CD14-positive monocyte (primary cell): ENCODE measurements at regions not wholly inside any gene's neighbourhood (a gene's known extent, or its start where the extent isn't known, plus 50 kb on each side); places are given as distances from the start of the nearest gene placed in this dataset.
"Not testable (repeated sequence)": the region's sequence is repeated elsewhere in the genome, so short reads cannot be mapped to it uniquely, and the experiment has no call there.

ENCODE experiments used
- DNase-seq, 3 donors: peaks; one replicate each; pipeline ENCODE4 v3.0.0-alpha.2; 2011 to 2022
- H2AFZ ChIP-seq: 2 replicates; pipeline ENCODE4 v1.6.0; 2012; ENCODE audit warnings: mild to moderate bottlenecking, low read depth, low read length, inconsistent platforms; ENCODE audit not compliant: insufficient read depth, poor library complexity, severe bottlenecking
- H3K27ac ChIP-seq, 2 donors: 1 replicate in 1 of 2; 2 replicates in 1 of 2; pipeline ENCODE4 v1.5.1; 2012 to 2013; ENCODE audit warnings: low read length in 2 of 2, control low read depth in 1 of 2, inconsistent platforms in 1 of 2, low read depth in 1 of 2, mild to moderate bottlenecking in 1 of 2
- H3K27me3 ChIP-seq, 2 donors: one replicate each; pipeline versions ENCODE4 v1.6.0 to v1.6.1; 2011 to 2013; ENCODE audit warnings: low read length in 2 of 2; ENCODE audit not compliant: control insufficient read depth in 2 of 2, insufficient read depth in 2 of 2
- H3K36me3 ChIP-seq, 2 donors: replicated peaks in 1 of 2; 1 replicate in 1 of 2; 2 replicates in 1 of 2; pipeline versions ENCODE4 v1.5.1 to v1.6.1; 2012 to 2013; ENCODE audit warnings: low read length in 2 of 2, control low read depth in 1 of 2, inconsistent platforms in 1 of 2, mild to moderate bottlenecking in 1 of 2; ENCODE audit not compliant: insufficient read depth in 2 of 2, control insufficient read depth in 1 of 2
- H3K4me1 ChIP-seq, 2 donors: 1 replicate in 1 of 2; 2 replicates in 1 of 2; pipeline versions ENCODE4 v1.5.1 to v1.6.1; 2012 to 2013; ENCODE audit warnings: low read length in 2 of 2, control low read depth in 1 of 2, inconsistent platforms in 1 of 2, mild to moderate bottlenecking in 1 of 2, moderate library complexity in 1 of 2; ENCODE audit not compliant: insufficient read depth in 2 of 2, control insufficient read depth in 1 of 2
- H3K4me2 ChIP-seq: replicated peaks from 2 replicates; pipeline ENCODE3; 2012; ENCODE audit warnings: low read length, moderate library complexity, mild to moderate bottlenecking; ENCODE audit not compliant: poor library complexity, severe bottlenecking; ENCODE audit errors: extremely low read depth
- H3K4me3 ChIP-seq, 3 experiments: fragments of 200-600 bp in 1 of 3; sonication (generic) in 1 of 3; replicated peaks in 1 of 3; 1 replicate in 2 of 3; 2 replicates in 1 of 3; pipeline ENCODE4 v1.5.1; 2011 to 2013; ENCODE audit warnings: low read length in 3 of 3, mild to moderate bottlenecking in 3 of 3, control low read depth in 2 of 3, low read depth in 2 of 3, inconsistent platforms in 1 of 3, moderate library complexity in 1 of 3
- H3K79me2 ChIP-seq: 2 replicates; pipeline ENCODE4 v1.6.0; 2012; ENCODE audit warnings: mild to moderate bottlenecking, control low read depth, inconsistent platforms, low read length, moderate library complexity; ENCODE audit not compliant: insufficient read depth
- H3K9ac ChIP-seq: 2 replicates; pipeline ENCODE4 v1.6.0; 2017; ENCODE audit warnings: low read length, mild to moderate bottlenecking; ENCODE audit not compliant: insufficient read depth, poor library complexity, severe bottlenecking
- H3K9me3 ChIP-seq, 2 donors: replicated peaks in 1 of 2; 1 replicate in 1 of 2; 2 replicates in 1 of 2; pipeline versions ENCODE4 v1.5.1 to v1.6.1; 2012 to 2013; ENCODE audit warnings: low read length in 2 of 2, control low read depth in 1 of 2; ENCODE audit not compliant: control insufficient read depth in 1 of 2, insufficient read depth in 1 of 2
- H4K20me1 ChIP-seq: 2 replicates; pipeline ENCODE4 v1.6.0; 2012; ENCODE audit warnings: mild to moderate bottlenecking, low read length, control low read depth, moderate library complexity; ENCODE audit not compliant: insufficient read depth
- H3K27ac Mint-ChIP-seq, 7 donors: one replicate each; pipeline ENCODE4 v1.8.0; 2020; ENCODE audit warnings: mild to moderate bottlenecking in 7 of 7, mixed read lengths in 7 of 7, moderate library complexity in 6 of 7, inconsistent platforms in 2 of 7
- H3K27me3 Mint-ChIP-seq, 3 donors: one replicate each; pipeline ENCODE4 v1.8.0; 2021 to 2022; ENCODE audit warnings: low read depth in 3 of 3, mild to moderate bottlenecking in 3 of 3, mixed read lengths in 3 of 3, moderate library complexity in 3 of 3, inconsistent platforms in 1 of 3
- H3K36me3 Mint-ChIP-seq, 2 donors: one replicate each; pipeline ENCODE4 v1.8.0; 2020; ENCODE audit warnings: mixed read lengths in 2 of 2, inconsistent platforms in 1 of 2, mild to moderate bottlenecking in 1 of 2
- H3K4me1 Mint-ChIP-seq: one replicate; pipeline ENCODE4 v1.8.0; 2020; ENCODE audit warnings: mild to moderate bottlenecking, mixed read lengths
- H3K4me3 Mint-ChIP-seq, 2 donors: one replicate each; pipeline ENCODE4 v1.8.0; 2020; ENCODE audit warnings: mild to moderate bottlenecking in 2 of 2, mixed read lengths in 2 of 2, moderate library complexity in 1 of 2
- H3K9me3 Mint-ChIP-seq, 7 donors: one replicate each; pipeline ENCODE4 v1.8.0; 2020 to 2022; ENCODE audit warnings: mixed read lengths in 7 of 7, mild to moderate bottlenecking in 6 of 7, moderate library complexity in 6 of 7, inconsistent platforms in 2 of 7
- WGBS: methylation state at CpG from one replicate; pipeline ENCODE4 v1.1.5; 2013; ENCODE audit warnings: missing lambda C conversion rate; ENCODE audit not compliant: insufficient coverage; 5-methylcytosine and 5-hydroxymethylcytosine counted together
- intact Hi-C, 2 donors: fragments of 100-400 bp; cut with micrococcal nuclease; formaldehyde crosslinking; loops; one replicate each; pipeline versions ENCODE4 v1.15.0 to v1.15.1; 2023
- TF ChIP-seq, protein P1 (sequence below): fragments of 200-600 bp; IDR thresholded peaks from one replicate; pipeline ENCODE4 v1.8.0; 2022; ENCODE audit warnings: antibody characterized with exemption, mild to moderate bottlenecking

- H3K27me3 Mint-ChIP-seq: no peaks in the 10 kb centered on the region
- H3K36me3 ChIP-seq: no peaks in the 10 kb centered on the region
- H3K36me3 Mint-ChIP-seq: no peaks in the 10 kb centered on the region
- no peaks in the 10 kb centered on the region for H3K4me1 Mint-ChIP-seq
- H3K9me3 ChIP-seq: no peaks in the 10 kb centered on the region
- H3K79me2 ChIP-seq: no peaks in the 10 kb centered on the region
- H3K9me3 Mint-ChIP-seq: peaks cover 0 to 3% (median 0%) of the 10 kb centered on the region in 7 donors
- TF ChIP-seq, protein P1, sequence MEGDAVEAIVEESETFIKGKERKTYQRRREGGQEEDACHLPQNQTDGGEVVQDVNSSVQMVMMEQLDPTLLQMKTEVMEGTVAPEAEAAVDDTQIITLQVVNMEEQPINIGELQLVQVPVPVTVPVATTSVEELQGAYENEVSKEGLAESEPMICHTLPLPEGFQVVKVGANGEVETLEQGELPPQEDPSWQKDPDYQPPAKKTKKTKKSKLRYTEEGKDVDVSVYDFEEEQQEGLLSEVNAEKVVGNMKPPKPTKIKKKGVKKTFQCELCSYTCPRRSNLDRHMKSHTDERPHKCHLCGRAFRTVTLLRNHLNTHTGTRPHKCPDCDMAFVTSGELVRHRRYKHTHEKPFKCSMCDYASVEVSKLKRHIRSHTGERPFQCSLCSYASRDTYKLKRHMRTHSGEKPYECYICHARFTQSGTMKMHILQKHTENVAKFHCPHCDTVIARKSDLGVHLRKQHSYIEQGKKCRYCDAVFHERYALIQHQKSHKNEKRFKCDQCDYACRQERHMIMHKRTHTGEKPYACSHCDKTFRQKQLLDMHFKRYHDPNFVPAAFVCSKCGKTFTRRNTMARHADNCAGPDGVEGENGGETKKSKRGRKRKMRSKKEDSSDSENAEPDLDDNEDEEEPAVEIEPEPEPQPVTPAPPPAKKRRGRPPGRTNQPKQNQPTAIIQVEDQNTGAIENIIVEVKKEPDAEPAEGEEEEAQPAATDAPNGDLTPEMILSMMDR: no peak
- intact Hi-C loops: no loop called here
- no peak overlapping the region for H3K9ac ChIP-seq
- H3K4me2 ChIP-seq: no peak overlapping the region
- no peak overlapping the region for H3K27ac ChIP-seq
- H3K27ac Mint-ChIP-seq: no peak overlapping the region
- H4K20me1 ChIP-seq: no peaks in the 10 kb centered on the region
- no CpG with 5 or more reads among the region's 6 CpGs for WGBS
- no peak overlapping the region for H2AFZ ChIP-seq
- H3K4me1 ChIP-seq: no peaks in the 10 kb centered on the region
- no peak overlapping the region for H3K4me3 Mint-ChIP-seq
- H3K4me3 ChIP-seq: no peak overlapping the region
- DNase-seq: no peak
- no peaks in the 10 kb centered on the region for H3K27me3 ChIP-seq
Measured at GRCh38 chr2:183967756-183968155, 630.6 kb upstream of the ZNF804A start.

DNA sequence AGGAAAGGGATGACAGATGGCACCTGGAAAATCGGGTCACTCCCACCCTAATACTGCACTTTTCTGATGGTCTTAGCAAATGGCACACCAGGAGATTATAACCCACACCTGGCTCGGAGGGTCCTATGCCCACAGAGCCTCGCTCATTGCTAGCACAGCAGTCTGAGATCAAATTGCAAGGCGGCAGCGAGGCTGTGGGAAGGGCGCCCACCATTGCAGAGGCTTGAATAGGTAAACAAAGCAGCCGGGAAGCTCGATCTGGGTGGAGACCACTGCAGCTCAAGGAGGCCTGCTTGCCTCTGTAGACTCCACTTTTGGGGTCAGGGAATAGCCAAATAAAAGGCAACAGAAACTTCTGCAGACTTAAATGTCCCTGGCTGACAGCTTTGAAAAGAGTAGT is 622.7 kb upstream of the ZNF804A start:
- H3K27me3 Mint-ChIP-seq, H3K4me1 Mint-ChIP-seq, H3K4me1 ChIP-seq, H3K27ac Mint-ChIP-seq, H3K9ac ChIP-seq, H3K4me3 ChIP-seq, H3K27me3 ChIP-seq, DNase-seq, H3K27ac ChIP-seq, H4K20me1 ChIP-seq, H3K79me2 ChIP-seq, H3K4me3 Mint-ChIP-seq, H2AFZ ChIP-seq, intact Hi-C loops, H3K36me3 ChIP-seq, H3K4me2 ChIP-seq, H3K36me3 Mint-ChIP-seq: not testable (repeated sequence)
- peaks cover 13 to 37% (median 21%) of the 10 kb centered on the region in 7 donors for H3K9me3 Mint-ChIP-seq
- peaks cover 10 to 20% of the 10 kb centered on the region in 2 donors for H3K9me3 ChIP-seq
- 95% methylated on average over 5 of the region's 8 CpGs for WGBS
